Cardiac fibroblast (primary cell): ENCODE measurements at regions not wholly inside any gene's neighbourhood (a gene's known extent, or its start where the extent isn't known, plus 50 kb on each side); places are given as distances from the start of the nearest gene placed in this dataset.

Experiments
- DNase-seq, 2 donors: peaks; one replicate each; pipeline versions ENCODE4 v3.0.0 to v3.0.0-alpha.2; 2010; ENCODE audit warnings: low read depth in 2 of 2
- H3K4me3 ChIP-seq, 2 donors: replicated peaks in 1 of 2; 1 replicate in 1 of 2; 2 replicates in 1 of 2; pipeline ENCODE4 v1.5.1; 2011; ENCODE audit warnings: low read depth in 2 of 2, low read length in 2 of 2, mild to moderate bottlenecking in 2 of 2, moderate library complexity in 1 of 2
- CTCF ChIP-seq: IDR thresholded peaks from one replicate; pipeline ENCODE4 v1.5.1; 2011; ENCODE audit warnings: low read depth, mild to moderate bottlenecking, low read length, inconsistent platforms

DNA sequence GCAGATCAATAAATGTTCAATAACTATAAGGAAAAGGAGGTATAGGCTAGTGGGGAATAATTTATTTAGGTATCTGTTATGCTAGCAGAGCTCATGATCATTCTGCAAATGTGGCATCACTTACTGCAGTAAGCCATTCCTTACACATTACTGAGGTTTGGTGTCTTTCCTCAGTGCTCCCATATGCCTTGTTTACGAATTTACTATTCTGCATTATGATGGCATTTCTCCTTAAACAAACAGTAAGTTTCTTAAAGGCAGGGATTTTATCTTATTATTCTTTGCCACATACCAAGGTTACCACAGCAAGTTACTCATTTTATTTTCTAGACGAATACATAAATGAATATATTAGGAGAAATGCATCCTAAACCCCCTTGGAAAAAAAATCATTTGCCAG, 88.4 kb downstream of the DSEL start:
- peak in 1 of 2 donors; percentile 50 for DNase-seq
- H3K4me3 ChIP-seq: no peak overlapping the region

DNA sequence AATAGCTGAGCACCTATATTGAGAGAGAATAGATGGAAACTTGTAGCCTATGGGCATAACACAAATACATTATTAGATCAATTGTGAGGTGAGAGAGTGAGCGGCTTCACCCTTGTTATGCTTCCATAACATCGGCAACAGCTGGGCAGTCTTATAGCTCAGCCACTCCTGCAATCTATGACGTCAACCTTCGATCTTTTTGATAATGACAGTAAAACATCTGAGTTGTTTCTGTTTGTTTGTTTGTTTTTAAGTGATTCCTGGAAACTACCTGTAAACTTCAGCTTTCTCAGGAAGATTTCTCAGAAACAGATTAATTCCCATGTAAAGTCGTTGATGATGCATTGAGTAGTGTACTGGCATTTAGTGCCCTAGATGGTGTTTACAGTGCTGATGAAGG, 90.0 kb downstream of the DSEL start:
- TF ChIP-seq CTCF: no peak
- no peak for DNase-seq
- no peak overlapping the region for H3K4me3 ChIP-seq

More for the DNA sequence above, 88.4 kb downstream of the DSEL start:
- no peak for TF ChIP-seq CTCF

- no peak for TF ChIP-seq CTCF
- H3K4me3 ChIP-seq: no peak overlapping the region
- DNase-seq: peak; percentile 85 to 97
These were observed 90.8 kb downstream of the DSEL start for GRCh38 chr18:67425672-67426071.

GRCh38 chr18:67421651-67422050, 94.9 kb downstream of the DSEL start:
- TF ChIP-seq CTCF: no peak
- DNase-seq: peak; percentile 31 to 48
- H3K4me3 ChIP-seq: no peak overlapping the region

DNA sequence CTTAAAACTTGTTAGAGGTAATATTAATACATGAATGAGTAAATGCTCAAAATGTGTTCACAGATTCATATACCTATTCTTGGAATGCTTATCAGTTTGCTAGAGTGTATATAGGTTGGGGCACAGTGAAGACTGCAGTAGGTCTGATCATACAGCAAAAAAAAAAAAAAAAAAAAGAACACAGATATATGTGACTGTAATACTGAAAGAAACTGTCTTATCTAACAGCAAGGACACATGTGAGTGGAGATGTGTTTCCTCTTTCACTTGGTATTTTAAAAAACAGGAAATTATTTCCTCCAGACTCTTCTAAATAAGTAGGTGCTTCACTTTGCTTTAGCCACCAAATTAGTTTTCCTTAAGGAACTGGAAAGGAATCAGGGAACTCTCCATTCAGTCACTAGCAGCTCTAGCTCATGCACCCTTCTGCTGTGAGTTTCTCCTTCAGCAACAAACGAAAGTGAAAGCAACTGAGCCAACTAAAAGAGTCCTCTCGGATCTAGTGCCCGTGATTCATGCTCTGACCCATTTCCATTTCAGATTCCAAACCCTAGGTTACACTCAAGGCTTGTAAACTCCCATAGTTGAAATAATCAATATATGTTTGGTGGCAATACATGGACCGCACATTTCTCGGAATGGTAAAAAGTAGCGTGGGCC, 98.5 kb downstream of the DSEL start:
- no peak for TF ChIP-seq CTCF
- H3K4me3 ChIP-seq: peak overlapping the region in 1 of 2 donors; percentile 11
- DNase-seq: peak; percentile 51 to 77

DNA sequence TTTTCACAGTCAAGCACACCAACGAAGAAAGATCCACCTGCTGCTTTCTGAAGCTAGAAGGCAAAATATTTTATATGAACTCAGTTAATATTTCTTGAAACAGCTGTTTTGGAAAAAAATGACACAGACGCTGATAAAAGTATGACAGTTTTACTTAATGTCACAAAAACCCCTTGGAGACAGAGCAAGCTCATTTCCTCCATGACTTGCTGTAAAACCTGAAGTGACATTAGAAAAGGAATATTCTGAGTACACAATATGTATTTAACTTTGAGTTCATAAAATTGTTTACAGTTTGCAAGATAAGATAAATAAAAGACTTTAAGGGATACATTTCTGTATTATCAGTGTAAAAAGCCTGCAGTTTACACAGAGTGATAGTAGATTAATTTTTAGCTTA, 105.4 kb downstream of the DSEL start:
- TF ChIP-seq CTCF: no peak
- DNase-seq: no peak
- H3K4me3 ChIP-seq: no peak overlapping the region
